Activated naive CD4-positive, alpha-beta T cell treated with anti-CD3 and anti-CD28 coated beads, Interleukin-2, amount 50 U/mL, for 72 hours (primary cell): ENCODE measurements at regions not wholly inside any gene's neighbourhood (a gene's known extent, or its start where the extent isn't known, plus 50 kb on each side); places are given as distances from the start of the nearest gene placed in this dataset.
A peak's percentile ranks its signal among the peaks of the same experiment; 100 is the strongest.
"Not testable (repeated sequence)": the region's sequence is repeated elsewhere in the genome, so short reads cannot be mapped to it uniquely, and the experiment has no call there.

Experiments
- ATAC-seq, 2 donors: fragments of 150-1000 bp; cut with Tn5 transposase; 2 replicates each; pipeline ENCODE4 v1.10.0; 2021; ENCODE audit warnings: mild to moderate bottlenecking in 2 of 2, moderate library complexity in 2 of 2
- DNase-seq, 2 donors: peaks; one replicate each; pipeline ENCODE4 v3.0.0; 2021 to 2022; ENCODE audit warnings: low spot score in 2 of 2
- H3K27ac Mint-ChIP-seq, 2 donors: one replicate each; pipeline ENCODE4 v1.8.0; 2022; ENCODE audit warnings: mild to moderate bottlenecking in 2 of 2, mixed read lengths in 2 of 2
- H3K36me3 Mint-ChIP-seq, 2 donors: one replicate each; pipeline ENCODE4 v1.8.0; 2022; ENCODE audit warnings: mixed read lengths in 2 of 2
- H3K9me3 Mint-ChIP-seq, 2 donors: one replicate each; pipeline ENCODE4 v1.8.0; 2022; ENCODE audit warnings: mixed read lengths in 2 of 2

GRCh38 chr12:124713041-124713435 lies 145.6 kb upstream of the NCOR2 start:
- Mint-ChIP-seq H3K27ac (peak overlapping the region; percentile 81 to 91), H3K9me3 (no peaks in the 10 kb centered on the region), H3K36me3 (no peaks in the 10 kb centered on the region)
- DNase-seq (no peak), ATAC-seq (no peak)

GRCh38 chr12:124711344-124711743 lies 143.9 kb upstream of the NCOR2 start:
- Mint-ChIP-seq H3K27ac (no peak overlapping the region), H3K9me3 (peaks cover 0 to 5% of the 10 kb centered on the region in 2 donors), H3K36me3 (no peaks in the 10 kb centered on the region)
- DNase-seq (no peak), ATAC-seq (no peak)

GRCh38 chr12:124709722-124710687 lies 142.6 kb upstream of the NCOR2 start:
- DNase-seq (no peak), ATAC-seq (no peak)
- Mint-ChIP-seq H3K27ac (no peak overlapping the region), H3K36me3 (no peaks in the 10 kb centered on the region), H3K9me3 (peaks cover 0 to 5% of the 10 kb centered on the region in 2 donors)

- peaks cover 0 to 5% of the 10 kb centered on the region in 2 donors for H3K9me3 Mint-ChIP-seq
- ATAC-seq, result no peak
- no peaks in the 10 kb centered on the region for H3K36me3 Mint-ChIP-seq
- no peak overlapping the region for H3K27ac Mint-ChIP-seq
- DNase-seq, result no peak
These were observed 139.9 kb upstream of the NCOR2 start for GRCh38 chr12:124707316-124707715.

GRCh38 chr12:124706363-124706762 lies 139.0 kb upstream of the NCOR2 start:
- no peaks in the 10 kb centered on the region for H3K36me3 Mint-ChIP-seq
- no peak for DNase-seq
- ATAC-seq, result no peak
- H3K9me3 Mint-ChIP-seq, result peaks cover 0 to 5% of the 10 kb centered on the region in 2 donors
- no peak overlapping the region for H3K27ac Mint-ChIP-seq

- Mint-ChIP-seq H3K27ac (no peak overlapping the region), H3K36me3 (no peaks in the 10 kb centered on the region), H3K9me3 (peaks cover 0 to 5% of the 10 kb centered on the region in 2 donors)
- DNase-seq, result no peak
- ATAC-seq, result no peak
These were observed 138.2 kb upstream of the NCOR2 start for GRCh38 chr12:124705545-124706138.

GRCh38 chr12:124704619-124705018 lies 137.2 kb upstream of the NCOR2 start:
- no peaks in the 10 kb centered on the region for H3K36me3 Mint-ChIP-seq
- DNase-seq, result no peak
- H3K27ac Mint-ChIP-seq, result no peak overlapping the region
- H3K9me3 Mint-ChIP-seq, result peaks cover 0 to 5% of the 10 kb centered on the region in 2 donors
- no peak for ATAC-seq

GRCh38 chr12:124703856-124704255 lies 136.4 kb upstream of the NCOR2 start:
- Mint-ChIP-seq H3K9me3 (peaks cover 0 to 5% of the 10 kb centered on the region in 2 donors), H3K27ac (no peak overlapping the region), H3K36me3 (no peaks in the 10 kb centered on the region)
- no peak for DNase-seq
- ATAC-seq, result no peak

GRCh38 chr12:124702736-124703135 lies 135.3 kb upstream of the NCOR2 start:
- Mint-ChIP-seq H3K27ac (no peak overlapping the region), H3K9me3 (peaks cover 0 to 5% of the 10 kb centered on the region in 2 donors), H3K36me3 (no peaks in the 10 kb centered on the region)
- no peak for DNase-seq
- no peak for ATAC-seq

GRCh38 chr12:124700810-124701592 lies 133.6 kb upstream of the NCOR2 start:
- no peaks in the 10 kb centered on the region for H3K36me3 Mint-ChIP-seq
- no peak for ATAC-seq
- no peak overlapping the region for H3K27ac Mint-ChIP-seq
- H3K9me3 Mint-ChIP-seq, result no peaks in the 10 kb centered on the region
- no peak for DNase-seq

- ATAC-seq (no peak), DNase-seq (no peak)
- H3K36me3 Mint-ChIP-seq, result no peaks in the 10 kb centered on the region
- H3K27ac Mint-ChIP-seq, result no peak overlapping the region
- no peaks in the 10 kb centered on the region for H3K9me3 Mint-ChIP-seq
These were observed 132.5 kb upstream of the NCOR2 start for GRCh38 chr12:124699909-124700308.

GRCh38 chr12:124698998-124699305 lies 131.5 kb upstream of the NCOR2 start:
- DNase-seq, result no peak
- Mint-ChIP-seq H3K9me3 (no peaks in the 10 kb centered on the region), H3K36me3 (no peaks in the 10 kb centered on the region)

GRCh38 chr12:124698211-124698997 lies 131.0 kb upstream of the NCOR2 start:
- Mint-ChIP-seq H3K36me3 (peaks cover 0 to under 1% of the 10 kb centered on the region in 2 donors), H3K27ac (no peak overlapping the region), H3K9me3 (no peaks in the 10 kb centered on the region)
- ATAC-seq, result no peak
- no peak for DNase-seq

More at GRCh38 chr12:124698998-124699305, 131.5 kb upstream of the NCOR2 start:
- no peak for ATAC-seq
- no peak overlapping the region for H3K27ac Mint-ChIP-seq

GRCh38 chr12:124697722-124698121 lies 130.3 kb upstream of the NCOR2 start:
- H3K27ac Mint-ChIP-seq, H3K9me3 Mint-ChIP-seq, DNase-seq, ATAC-seq, H3K36me3 Mint-ChIP-seq: not testable (repeated sequence)

GRCh38 chr12:124696693-124697476 lies 129.5 kb upstream of the NCOR2 start:
- no peak for DNase-seq
- H3K9me3 Mint-ChIP-seq, result peaks cover 0 to 5% of the 10 kb centered on the region in 2 donors
- ATAC-seq, result no peak
- no peak overlapping the region for H3K27ac Mint-ChIP-seq
- peaks cover 7 to 16% of the 10 kb centered on the region in 2 donors for H3K36me3 Mint-ChIP-seq

GRCh38 chr12:124695861-124696260 lies 128.4 kb upstream of the NCOR2 start:
- Mint-ChIP-seq H3K9me3 (peaks cover 0 to 8% of the 10 kb centered on the region in 2 donors), H3K36me3 (peaks cover 14 to 19% of the 10 kb centered on the region in 2 donors), H3K27ac (no peak overlapping the region)
- DNase-seq, result no peak
- no peak for ATAC-seq
